ENCODE measurements at regions not wholly inside any gene's neighbourhood (a gene's known extent, or its start where the extent isn't known, plus 50 kb on each side); places are given as distances from the start of the nearest gene placed in this dataset.

DNA sequence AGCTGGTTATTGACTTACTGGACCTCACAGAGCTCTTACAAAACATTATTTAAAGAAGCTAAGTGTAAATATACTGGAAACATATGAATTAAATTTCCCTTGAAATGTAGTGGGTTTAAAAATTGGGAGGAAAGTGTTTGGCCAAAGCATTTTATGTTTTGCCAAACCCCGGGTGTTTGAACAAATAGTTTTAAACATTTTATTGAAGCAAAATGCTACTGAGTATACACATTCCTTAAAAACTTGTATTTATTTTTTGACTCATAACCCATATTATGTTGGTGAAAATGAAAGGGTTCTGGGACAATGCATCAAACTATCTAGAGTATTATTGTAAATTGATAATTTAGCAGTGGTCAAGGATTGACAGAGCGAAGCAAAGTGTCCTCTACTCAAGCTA is 1048.5 kb downstream of the SLC6A15 start:
- TF ChIP-seq POLR2AphosphoS5 (IDR thresholded peaks at IDR 0.05; ENCODE audit: low read depth, low read length) (no peak), POLR2A (IDR thresholded peaks at IDR 0.05; ENCODE audit: low read depth, low read length) (no peak), TAF1 (IDR thresholded peaks at IDR 0.05; ENCODE audit: borderline replicate concordance, low read depth, low read length) (no peak)
